IPS-NIHi7 (cell line): ENCODE measurements at regions not wholly inside any gene's neighbourhood (a gene's known extent, or its start where the extent isn't known, plus 50 kb on each side); places are given as distances from the start of the nearest gene placed in this dataset.

Experiments used
- DNase-seq: peaks from one replicate; pipeline ENCODE4 v3.0.0; 2012; ENCODE audit warnings: mixed read lengths; ENCODE audit errors: extremely low spot score

GRCh38 chr7:423312-424260, 96.1 kb downstream of the PDGFA start:
- DNase-seq: no peak

DNA sequence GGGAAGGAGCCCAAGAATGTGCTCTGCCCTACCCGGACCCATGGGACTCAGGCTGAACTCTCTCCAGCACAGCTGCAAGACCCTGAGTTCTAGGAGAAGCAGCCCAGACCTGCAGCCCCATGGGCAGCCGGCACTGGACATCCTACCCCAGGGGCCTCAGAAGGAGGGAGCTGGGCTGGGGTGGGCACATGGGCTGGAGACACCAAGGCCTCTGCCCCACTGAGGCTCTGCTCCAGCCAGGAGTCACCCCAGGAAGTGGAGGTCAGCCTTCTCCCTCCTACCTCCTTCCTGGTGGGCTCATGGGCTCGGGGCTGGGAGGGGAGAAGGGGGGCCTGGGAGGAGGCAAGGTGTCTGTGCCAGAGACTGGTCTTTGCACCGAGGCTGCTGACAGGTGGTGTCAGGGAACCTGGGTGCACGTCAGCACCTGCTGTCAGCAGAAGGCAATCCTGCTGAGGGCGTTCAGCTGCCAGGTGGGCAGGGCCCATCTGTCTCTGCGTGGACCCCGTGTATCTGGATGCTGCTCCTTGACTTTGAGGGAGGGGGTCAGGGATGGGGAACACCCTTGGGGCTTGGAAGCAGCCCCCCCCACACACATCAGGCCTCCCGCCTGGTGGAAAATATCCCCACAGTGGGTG, 95.2 kb downstream of the PDGFA start:
- DNase-seq: no peak

GRCh38 chr7:424961-425793, 94.5 kb downstream of the PDGFA start:
- DNase-seq: no peak

GRCh38 chr7:425794-426188, 93.9 kb downstream of the PDGFA start:
- no peak for DNase-seq

DNA sequence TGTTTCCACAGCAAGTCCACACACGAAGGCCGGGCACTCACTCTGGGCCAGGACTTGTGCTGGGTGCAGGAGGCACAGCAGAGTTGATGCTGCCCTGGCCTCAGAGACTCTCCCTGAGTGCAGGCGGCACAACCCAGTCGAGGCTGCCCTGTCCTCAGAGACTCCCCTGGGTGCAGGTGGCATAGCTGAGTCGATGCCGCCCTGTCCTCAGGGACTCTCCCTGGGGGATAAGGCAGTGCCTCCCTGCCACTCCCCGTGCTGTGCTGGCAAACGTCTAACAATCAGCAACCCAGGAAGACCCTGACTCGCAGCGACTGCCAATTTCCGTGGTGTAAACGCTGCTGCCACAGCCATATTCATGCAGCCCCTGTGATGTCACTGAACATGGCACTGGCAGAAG, 93.1 kb downstream of the PDGFA start:
- no peak for DNase-seq

DNA sequence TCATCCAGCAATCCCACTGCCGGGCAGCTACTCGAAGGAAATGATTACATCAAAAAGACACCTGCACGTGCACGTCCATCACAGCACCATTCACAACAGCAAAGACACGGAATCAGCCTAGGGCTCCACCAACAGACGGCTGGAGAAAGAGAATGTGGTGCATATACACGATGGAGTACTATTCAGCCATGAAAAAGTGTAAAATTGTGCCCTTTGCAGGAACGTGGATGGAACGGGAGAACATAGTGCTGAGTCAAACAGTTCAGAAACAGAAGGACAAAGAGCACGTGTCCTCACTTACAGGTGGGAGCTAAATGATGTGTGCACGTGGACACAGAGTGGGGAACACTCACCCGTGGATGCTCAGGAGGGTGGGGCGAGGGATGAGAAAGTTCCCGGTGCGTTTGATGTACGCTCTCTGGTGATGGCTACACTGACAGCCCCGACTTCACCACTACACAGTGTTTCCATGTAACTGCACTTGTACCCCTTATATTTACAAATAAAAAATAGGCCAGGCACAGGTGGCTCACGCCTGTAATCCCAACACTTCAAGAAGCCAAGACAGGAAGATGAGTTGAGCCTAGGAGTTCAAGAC, 92.0 kb downstream of the PDGFA start:
- no peak for DNase-seq

- no peak for DNase-seq
Measured at GRCh38 chr7:428387-428786, 91.3 kb downstream of the PDGFA start.

DNA sequence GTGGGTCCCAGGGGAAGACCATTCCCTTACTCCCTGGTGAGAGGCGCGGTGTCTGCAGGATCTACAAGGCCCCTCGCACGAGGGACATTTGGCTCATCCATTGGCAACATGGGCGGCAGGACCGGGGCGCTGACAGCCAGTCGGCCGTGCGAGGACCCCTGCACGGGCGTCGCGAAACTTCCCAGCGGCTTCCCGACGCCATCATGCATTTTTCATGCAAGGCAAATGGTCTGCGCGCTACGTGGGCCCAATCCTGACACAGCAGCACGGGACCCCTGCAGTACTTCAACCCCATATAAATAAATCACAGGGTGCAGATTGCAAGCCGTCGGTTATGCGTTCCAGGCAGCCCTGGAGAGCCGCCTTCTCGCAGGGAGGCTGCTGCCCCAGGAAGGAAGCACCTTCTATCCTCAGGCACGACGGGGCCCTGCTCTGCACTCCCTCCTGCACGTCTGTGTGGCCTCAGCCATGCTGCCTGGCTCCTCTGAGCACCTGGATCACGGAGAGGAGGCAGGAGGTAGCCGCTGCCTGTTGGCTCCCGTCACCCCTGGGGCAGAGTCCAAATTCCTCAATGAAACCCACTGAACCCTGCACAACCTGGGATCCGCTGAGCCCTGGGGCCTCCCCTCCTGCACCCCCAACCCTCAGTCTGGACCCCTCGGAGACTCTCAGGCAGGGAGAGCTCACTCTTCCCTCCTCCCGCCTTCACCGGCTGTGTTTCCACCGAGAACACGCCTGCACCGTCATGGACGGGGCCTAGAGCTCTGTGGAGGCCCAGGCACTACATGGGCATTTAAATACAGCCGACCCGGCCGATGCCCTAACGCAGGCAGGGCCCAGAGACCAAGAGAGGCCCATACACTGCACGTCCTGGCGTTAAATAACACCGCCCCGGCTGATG, 90.5 kb downstream of the PDGFA start:
- DNase-seq: no peak

- no peak for DNase-seq
Measured at GRCh38 chr7:429828-430180, 89.8 kb downstream of the PDGFA start.

- DNase-seq: no peak
Measured at GRCh38 chr7:431041-431440, 88.6 kb downstream of the PDGFA start.

GRCh38 chr7:431658-432111, 88.0 kb downstream of the PDGFA start:
- no peak for DNase-seq

DNA sequence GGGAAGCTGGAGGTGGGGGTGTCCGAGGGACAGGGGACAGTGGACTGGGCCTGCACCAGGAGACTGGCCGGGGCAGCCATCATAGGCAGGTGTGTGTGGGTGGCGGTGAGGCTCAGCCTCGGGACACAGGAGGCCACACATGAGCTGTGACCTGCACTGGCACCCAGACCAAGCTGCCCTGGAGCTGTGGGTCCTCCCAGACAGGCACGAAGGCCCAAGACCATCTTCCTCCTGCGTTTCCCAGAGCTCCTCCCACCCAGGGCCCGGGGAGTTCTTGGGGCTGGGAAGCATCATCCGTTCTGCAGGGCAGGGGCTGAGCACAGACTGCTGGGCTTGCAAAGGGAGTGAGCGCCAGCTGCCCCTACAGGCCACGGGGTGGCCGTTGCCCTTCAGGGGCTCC, 87.4 kb downstream of the PDGFA start:
- no peak for DNase-seq

DNA sequence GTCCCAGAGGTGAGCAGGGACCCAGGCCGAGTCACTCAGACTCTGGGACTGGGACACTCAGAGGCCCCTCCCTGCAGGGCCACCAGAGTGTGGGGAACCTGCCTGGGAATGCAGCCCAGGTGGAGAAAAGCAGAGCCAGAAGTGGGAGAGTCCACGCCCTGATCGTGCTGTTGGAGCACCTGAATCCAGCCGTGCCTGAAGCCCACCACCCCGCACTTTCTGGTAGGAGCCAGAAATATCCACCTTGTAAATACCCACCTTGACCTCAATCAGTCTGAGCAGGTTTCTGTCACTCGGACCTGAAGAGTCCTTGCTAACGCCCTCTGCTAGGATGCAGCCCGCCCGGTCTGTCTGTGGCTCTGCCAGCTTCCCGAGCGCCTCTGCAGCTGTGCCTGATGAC, 86.7 kb downstream of the PDGFA start:
- DNase-seq: no peak

DNA sequence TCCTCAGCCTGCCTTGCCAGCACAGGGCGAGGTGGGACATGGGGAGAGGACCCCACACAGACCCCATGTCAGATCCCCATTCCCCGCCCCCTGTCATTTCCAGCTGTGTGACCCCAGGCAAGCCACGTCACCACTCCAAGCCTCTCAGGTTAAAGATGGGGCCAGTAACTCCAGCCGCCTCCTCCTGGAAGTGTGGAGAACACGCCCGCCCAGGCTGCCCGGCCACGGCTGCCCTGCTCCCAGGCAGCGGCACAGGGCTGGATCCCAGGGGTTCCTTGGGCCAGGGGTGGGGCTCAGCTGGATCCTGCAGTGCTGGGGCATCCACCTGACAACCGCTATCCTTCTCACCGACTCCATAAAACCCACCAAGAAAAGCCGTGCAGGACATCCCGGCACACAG, 86.1 kb downstream of the PDGFA start:
- no peak for DNase-seq

DNA sequence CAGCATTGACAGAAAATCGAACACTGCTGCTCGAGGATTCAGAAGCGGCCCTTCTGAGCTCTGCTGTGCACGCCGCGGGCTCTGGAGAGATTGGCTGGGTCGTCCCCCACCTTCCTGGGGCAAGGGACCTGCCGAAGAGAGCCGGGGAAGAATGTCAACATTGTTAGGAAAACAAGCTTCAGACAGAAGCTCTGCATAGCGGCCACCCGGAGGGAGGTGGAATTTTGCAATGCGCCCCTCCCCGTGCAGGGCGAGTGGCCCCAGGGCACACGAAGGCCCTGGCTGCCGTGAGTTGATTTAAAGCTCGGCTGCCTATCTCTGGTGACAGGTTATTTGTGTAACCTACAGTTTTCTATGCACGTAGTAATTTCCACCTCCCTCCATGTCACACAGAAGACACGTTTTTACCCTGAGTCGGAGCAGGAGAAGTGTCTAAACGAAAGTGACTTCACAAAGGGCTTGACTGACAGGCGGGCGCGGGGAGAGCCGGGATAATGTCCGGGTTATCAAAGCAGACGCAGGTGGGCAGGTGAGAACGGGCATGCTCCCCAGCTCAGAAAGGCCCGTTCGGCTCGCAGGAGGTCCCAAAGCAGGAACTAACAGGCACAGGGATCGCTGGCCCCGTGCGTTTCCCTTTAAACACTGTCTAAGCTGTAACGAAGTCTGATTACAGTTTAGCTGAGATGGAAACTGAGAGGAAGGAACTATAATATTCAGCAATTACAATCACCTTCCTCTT, 84.6 kb downstream of the PDGFA start:
- DNase-seq: peak; percentile 87

DNA sequence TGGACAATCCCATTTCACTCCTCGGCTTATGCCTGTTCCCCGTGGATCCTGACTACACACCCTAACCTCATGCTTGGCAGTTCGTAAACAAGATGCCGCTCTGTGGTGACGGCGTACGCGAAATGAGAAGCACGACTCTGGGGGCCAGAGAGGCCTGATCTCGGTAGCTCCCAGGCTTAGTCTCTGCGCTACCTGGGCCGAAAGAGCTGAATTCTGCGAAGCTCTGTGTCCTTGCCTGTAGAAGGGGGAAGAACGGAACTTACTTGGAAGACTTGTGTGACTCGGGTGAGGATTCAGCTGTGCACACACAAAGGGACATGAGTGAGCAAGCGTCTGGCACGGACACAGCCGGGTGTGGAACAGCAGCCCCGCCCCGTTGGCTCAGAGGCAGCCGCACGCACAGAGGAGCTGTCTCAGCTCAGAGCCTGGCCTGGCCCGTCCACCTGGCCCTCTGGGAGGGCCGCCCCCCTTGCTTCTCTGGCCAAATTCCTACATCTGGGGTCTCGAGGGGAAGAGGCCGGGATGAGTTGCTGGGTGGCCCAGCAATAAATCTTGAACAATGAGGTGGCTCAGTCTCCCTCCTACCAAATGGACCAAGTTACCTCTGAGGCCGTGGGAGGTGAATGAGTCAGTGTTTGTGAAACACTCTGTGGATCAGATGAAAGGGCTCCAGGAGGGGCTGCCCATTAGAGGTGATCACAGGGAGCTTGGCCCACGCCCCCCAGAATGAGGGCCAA, 83.8 kb downstream of the PDGFA start:
- no peak for DNase-seq

DNA sequence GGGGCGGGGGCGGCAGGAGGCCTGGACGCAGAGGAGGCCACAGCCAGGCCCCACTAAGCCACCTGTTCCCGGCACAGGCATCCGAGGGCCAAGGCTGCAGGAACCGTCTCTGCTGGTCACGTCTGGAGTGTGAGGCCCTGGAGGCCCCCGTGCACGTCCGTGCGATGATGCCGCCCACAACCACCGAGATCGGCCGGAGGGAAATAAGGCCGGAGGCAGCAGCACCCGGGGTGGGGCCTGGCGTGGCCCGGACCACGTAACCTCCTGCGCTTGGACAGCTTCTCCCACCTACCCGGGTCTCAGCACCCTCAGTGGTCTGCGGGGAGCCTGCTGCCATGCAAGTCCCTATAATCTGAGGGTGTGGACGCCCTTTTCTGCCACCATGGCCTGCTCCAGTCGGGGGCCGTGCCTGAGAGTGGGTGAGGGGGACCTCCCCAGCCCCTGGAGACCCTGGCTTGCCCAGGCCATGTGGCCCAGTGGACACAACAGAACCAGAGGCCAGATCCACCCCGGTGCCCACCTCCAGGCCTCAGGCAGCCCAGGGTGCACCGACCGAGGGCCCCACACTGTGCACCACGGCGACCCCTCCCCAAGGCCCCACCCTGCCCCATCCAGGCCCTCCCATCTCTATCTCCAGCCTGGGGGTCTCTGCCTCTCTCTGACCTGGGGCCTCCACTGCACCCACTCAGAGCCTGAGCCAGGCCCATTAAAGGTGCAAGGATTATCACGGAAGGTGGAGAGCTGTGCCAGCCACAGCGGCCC, 83.1 kb downstream of the PDGFA start:
- DNase-seq: no peak

GRCh38 chr7:437329-438251, 82.1 kb downstream of the PDGFA start:
- DNase-seq: no peak
